Activated naive CD4-positive, alpha-beta T cell treated with anti-CD3 and anti-CD28 coated beads, Interleukin-2, amount 50 U/mL, for 24 hours (primary cell): ENCODE measurements at regions not wholly inside any gene's neighbourhood (a gene's known extent, or its start where the extent isn't known, plus 50 kb on each side); places are given as distances from the start of the nearest gene placed in this dataset.

Experiments
- H3K27ac Mint-ChIP-seq: one replicate; pipeline ENCODE4 v1.8.0; 2021; ENCODE audit warnings: mild to moderate bottlenecking, mixed read lengths
- H3K27me3 Mint-ChIP-seq: one replicate; pipeline ENCODE4 v1.8.0; 2021; ENCODE audit warnings: mixed read lengths
- H3K36me3 Mint-ChIP-seq: one replicate; pipeline ENCODE4 v1.8.0; 2021; ENCODE audit warnings: mixed read lengths
- H3K4me1 Mint-ChIP-seq: one replicate; pipeline ENCODE4 v1.8.0; 2021; ENCODE audit warnings: mixed read lengths
- H3K4me3 Mint-ChIP-seq: one replicate; pipeline ENCODE4 v1.8.0; 2021; ENCODE audit warnings: mild to moderate bottlenecking, mixed read lengths
- H3K9me3 Mint-ChIP-seq: one replicate; pipeline ENCODE4 v1.8.0; 2021; ENCODE audit warnings: mixed read lengths

- no peaks in the 10 kb centered on the region for H3K9me3 Mint-ChIP-seq
- H3K27me3 Mint-ChIP-seq: no peaks in the 10 kb centered on the region
- no peaks in the 10 kb centered on the region for H3K4me1 Mint-ChIP-seq
- H3K4me3 Mint-ChIP-seq: no peak overlapping the region
- H3K36me3 Mint-ChIP-seq: no peaks in the 10 kb centered on the region
- no peak overlapping the region for H3K27ac Mint-ChIP-seq
Observed at GRCh38 chr22:49240016-49240380, 587.7 kb downstream of the BRD1 start.

- Mint-ChIP-seq H3K36me3 (no peaks in the 10 kb centered on the region), H3K4me1 (no peaks in the 10 kb centered on the region), H3K9me3 (no peaks in the 10 kb centered on the region), H3K27me3 (no peaks in the 10 kb centered on the region), H3K27ac (no peak overlapping the region), H3K4me3 (no peak overlapping the region)
Observed at GRCh38 chr22:49239264-49240015, 588.2 kb downstream of the BRD1 start.

- H3K9me3 Mint-ChIP-seq: no peaks in the 10 kb centered on the region
- H3K4me3 Mint-ChIP-seq: no peak overlapping the region
- no peaks in the 10 kb centered on the region for H3K27me3 Mint-ChIP-seq
- no peaks in the 10 kb centered on the region for H3K4me1 Mint-ChIP-seq
- H3K36me3 Mint-ChIP-seq: no peaks in the 10 kb centered on the region
- H3K27ac Mint-ChIP-seq: no peak overlapping the region
Observed at GRCh38 chr22:49238181-49239141, 589.2 kb downstream of the BRD1 start.

GRCh38 chr22:49237703-49238102 is 590.0 kb downstream of the BRD1 start:
- Mint-ChIP-seq H3K4me1 (no peaks in the 10 kb centered on the region), H3K4me3 (no peak overlapping the region), H3K27ac (no peak overlapping the region), H3K36me3 (no peaks in the 10 kb centered on the region), H3K9me3 (no peaks in the 10 kb centered on the region), H3K27me3 (no peaks in the 10 kb centered on the region)

GRCh38 chr22:49237279-49237678 is 590.4 kb downstream of the BRD1 start:
- no peaks in the 10 kb centered on the region for H3K4me1 Mint-ChIP-seq
- no peak overlapping the region for H3K4me3 Mint-ChIP-seq
- H3K36me3 Mint-ChIP-seq: no peaks in the 10 kb centered on the region
- H3K9me3 Mint-ChIP-seq: no peaks in the 10 kb centered on the region
- H3K27ac Mint-ChIP-seq: no peak overlapping the region
- peaks cover under 1% of the 10 kb centered on the region for H3K27me3 Mint-ChIP-seq

GRCh38 chr22:49236541-49237075 is 591.1 kb downstream of the BRD1 start:
- H3K27me3 Mint-ChIP-seq: peaks cover 1% of the 10 kb centered on the region
- H3K27ac Mint-ChIP-seq: no peak overlapping the region
- H3K9me3 Mint-ChIP-seq: no peaks in the 10 kb centered on the region
- no peaks in the 10 kb centered on the region for H3K4me1 Mint-ChIP-seq
- H3K36me3 Mint-ChIP-seq: no peaks in the 10 kb centered on the region
- H3K4me3 Mint-ChIP-seq: no peak overlapping the region

GRCh38 chr22:49235463-49236300 is 592.0 kb downstream of the BRD1 start:
- Mint-ChIP-seq H3K36me3 (no peaks in the 10 kb centered on the region), H3K4me3 (no peak overlapping the region), H3K9me3 (no peaks in the 10 kb centered on the region), H3K27me3 (peaks cover 1% of the 10 kb centered on the region), H3K4me1 (no peaks in the 10 kb centered on the region), H3K27ac (no peak overlapping the region)

GRCh38 chr22:49234459-49234858 is 593.2 kb downstream of the BRD1 start:
- H3K9me3 Mint-ChIP-seq: no peaks in the 10 kb centered on the region

GRCh38 chr22:49233507-49234100 is 594.1 kb downstream of the BRD1 start:
- no peaks in the 10 kb centered on the region for H3K36me3 Mint-ChIP-seq
- H3K4me3 Mint-ChIP-seq: no peak overlapping the region
- H3K4me1 Mint-ChIP-seq: no peaks in the 10 kb centered on the region
- H3K27ac Mint-ChIP-seq: no peak overlapping the region
- H3K9me3 Mint-ChIP-seq: no peaks in the 10 kb centered on the region
- peaks cover 1% of the 10 kb centered on the region for H3K27me3 Mint-ChIP-seq

More at GRCh38 chr22:49234459-49234858, 593.2 kb downstream of the BRD1 start:
- no peak overlapping the region for H3K27ac Mint-ChIP-seq
- no peaks in the 10 kb centered on the region for H3K36me3 Mint-ChIP-seq
- no peak overlapping the region for H3K4me3 Mint-ChIP-seq
- H3K27me3 Mint-ChIP-seq: peaks cover 1% of the 10 kb centered on the region
- no peaks in the 10 kb centered on the region for H3K4me1 Mint-ChIP-seq

- H3K4me3 Mint-ChIP-seq: no peak overlapping the region
- no peaks in the 10 kb centered on the region for H3K4me1 Mint-ChIP-seq
- peaks cover 1% of the 10 kb centered on the region for H3K27me3 Mint-ChIP-seq
- H3K36me3 Mint-ChIP-seq: no peaks in the 10 kb centered on the region
- H3K27ac Mint-ChIP-seq: no peak overlapping the region
- H3K9me3 Mint-ChIP-seq: no peaks in the 10 kb centered on the region
Observed at GRCh38 chr22:49232319-49233067, 595.2 kb downstream of the BRD1 start.

- no peaks in the 10 kb centered on the region for H3K4me1 Mint-ChIP-seq
- no peaks in the 10 kb centered on the region for H3K36me3 Mint-ChIP-seq
- H3K9me3 Mint-ChIP-seq: no peaks in the 10 kb centered on the region
- peaks cover 1% of the 10 kb centered on the region for H3K27me3 Mint-ChIP-seq
- H3K4me3 Mint-ChIP-seq: no peak overlapping the region
- H3K27ac Mint-ChIP-seq: no peak overlapping the region
Observed at GRCh38 chr22:49230194-49230577, 597.5 kb downstream of the BRD1 start.

GRCh38 chr22:49229483-49230193 is 598.0 kb downstream of the BRD1 start:
- Mint-ChIP-seq H3K4me3 (no peak overlapping the region), H3K4me1 (no peaks in the 10 kb centered on the region), H3K36me3 (no peaks in the 10 kb centered on the region), H3K9me3 (no peaks in the 10 kb centered on the region), H3K27ac (no peak overlapping the region), H3K27me3 (peaks cover 1% of the 10 kb centered on the region)

GRCh38 chr22:49228431-49229037 is 599.1 kb downstream of the BRD1 start:
- H3K4me1 Mint-ChIP-seq: no peaks in the 10 kb centered on the region
- H3K4me3 Mint-ChIP-seq: no peak overlapping the region
- H3K27ac Mint-ChIP-seq: no peak overlapping the region
- peaks cover 2% of the 10 kb centered on the region for H3K27me3 Mint-ChIP-seq
- H3K36me3 Mint-ChIP-seq: no peaks in the 10 kb centered on the region
- no peaks in the 10 kb centered on the region for H3K9me3 Mint-ChIP-seq

- Mint-ChIP-seq H3K4me3 (no peak overlapping the region), H3K4me1 (no peaks in the 10 kb centered on the region), H3K9me3 (no peaks in the 10 kb centered on the region), H3K27ac (no peak overlapping the region), H3K36me3 (no peaks in the 10 kb centered on the region), H3K27me3 (peaks cover 4% of the 10 kb centered on the region)
Observed at GRCh38 chr22:49227670-49228069, 600.0 kb downstream of the BRD1 start.
